Activated CD4-positive, alpha-beta T cell treated with anti-CD3 and anti-CD28 coated beads, Interleukin-10, Interleukin-2, amounts not matched to agents 100 ng/mL and 50 ng/mL, durations not matched to agents 16 hours and 8 hours (primary cell): ENCODE measurements at regions not wholly inside any gene's neighbourhood (a gene's known extent, or its start where the extent isn't known, plus 50 kb on each side); places are given as distances from the start of the nearest gene placed in this dataset.
"Not testable (repeated sequence)": the region's sequence is repeated elsewhere in the genome, so short reads cannot be mapped to it uniquely, and the experiment has no call there.

Experiments used
- DNase-seq: peaks from one replicate; pipeline ENCODE4 v3.0.0-alpha.2; 2020

DNA sequence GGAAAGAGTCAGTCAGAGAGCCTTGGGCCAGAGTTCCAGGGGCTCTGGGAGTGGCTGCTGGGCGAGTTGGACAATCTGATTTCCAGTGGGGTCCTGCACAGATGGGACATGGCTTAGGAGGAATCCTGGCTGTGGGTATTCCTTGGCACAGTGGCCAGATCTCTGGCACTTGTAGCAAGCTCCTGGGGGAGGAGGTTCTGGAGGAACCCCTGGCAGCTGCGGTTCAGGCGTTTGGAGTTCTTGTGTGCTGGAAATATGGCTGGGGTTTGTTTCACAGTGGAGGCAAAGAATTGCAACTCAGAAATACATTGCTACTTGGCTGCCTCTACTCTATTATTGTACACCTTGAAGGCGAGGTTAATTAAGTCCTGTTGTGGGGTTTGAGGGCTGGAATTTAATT is 67.2 kb upstream of the SLC4A7 start:
- DNase-seq = not testable (repeated sequence)

DNA sequence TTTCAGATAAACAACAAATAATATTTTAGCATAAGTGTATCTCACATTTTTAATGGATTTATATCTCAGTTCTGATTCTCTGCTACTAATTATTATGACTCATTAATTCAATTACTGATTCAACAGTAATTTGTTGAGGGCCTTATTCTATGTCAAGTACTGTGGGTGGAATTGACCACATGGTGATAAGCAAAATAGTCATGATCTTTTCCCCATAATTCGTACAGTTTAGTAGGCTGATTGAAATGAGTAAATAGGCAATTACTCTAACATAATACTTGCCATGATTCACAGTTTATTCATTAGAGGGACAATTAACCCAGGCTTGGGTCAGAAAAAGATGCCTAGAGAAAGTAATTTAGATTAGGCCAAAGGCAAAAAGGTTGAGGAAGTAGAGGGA is 60.9 kb upstream of the SLC4A7 start:
- no peak for DNase-seq

DNA sequence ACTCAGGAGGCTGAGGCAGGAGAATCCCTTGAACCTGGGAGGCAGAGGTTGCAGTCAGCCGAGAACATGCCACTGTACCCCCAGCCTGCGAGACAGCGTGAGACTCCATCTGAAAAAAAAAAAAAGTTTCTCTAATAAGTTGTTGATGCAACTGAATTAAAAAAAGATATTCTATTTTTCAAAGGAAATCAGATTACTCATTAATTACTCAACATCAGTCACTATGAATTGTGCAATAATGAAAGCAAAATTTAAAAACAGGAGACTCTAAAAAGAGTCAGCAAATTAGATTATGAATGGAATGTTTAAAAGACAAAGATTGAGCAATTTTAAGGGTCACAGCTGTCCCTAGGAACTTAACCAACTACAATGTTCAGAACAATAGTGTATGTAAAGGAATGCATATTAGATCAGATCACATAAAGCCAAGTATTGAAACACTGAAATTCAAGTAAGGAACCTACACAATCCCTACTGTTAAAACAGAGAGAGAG is 60.2 kb upstream of the SLC4A7 start:
- peak; percentile 32 for DNase-seq

DNA sequence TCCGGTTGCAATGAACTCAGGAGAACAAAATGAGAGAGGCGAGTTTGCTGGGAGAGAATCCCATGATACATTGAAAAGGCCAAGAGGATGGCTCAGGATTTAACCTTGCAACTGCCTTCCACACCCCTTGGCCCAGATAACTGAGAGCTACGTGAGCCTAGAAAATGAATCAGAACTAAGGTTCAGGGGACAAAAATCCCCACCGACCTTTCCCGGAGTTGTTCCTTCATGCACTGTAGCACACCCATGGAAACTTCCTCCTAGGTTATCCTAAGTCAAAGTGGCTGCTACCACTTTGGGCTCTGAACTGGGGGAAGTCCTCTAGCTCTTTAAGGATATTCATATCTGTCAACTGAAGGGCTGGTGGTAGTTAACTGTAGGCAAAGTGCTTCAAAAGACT is 58.3 kb upstream of the SLC4A7 start:
- no peak for DNase-seq

DNA sequence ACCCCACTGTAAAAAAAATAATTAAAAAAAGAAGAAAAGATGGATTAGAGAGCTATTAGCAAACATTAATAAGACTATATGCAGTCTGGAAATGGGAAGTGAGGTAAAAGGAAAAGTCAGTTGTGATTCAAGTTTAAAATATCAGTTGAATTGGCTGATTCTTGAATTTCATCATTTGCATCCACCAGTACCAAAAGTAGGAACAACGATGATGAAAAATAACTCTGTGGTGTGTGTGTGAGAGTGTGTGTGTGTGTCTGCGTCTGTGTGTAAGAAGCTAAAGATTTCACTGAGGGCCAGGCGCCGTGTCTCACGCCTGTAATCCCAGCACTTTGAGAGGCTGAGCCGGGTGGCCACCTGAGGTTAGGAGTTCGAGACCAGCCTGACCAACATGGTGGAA is 56.0 kb upstream of the SLC4A7 start:
- no peak for DNase-seq

DNA sequence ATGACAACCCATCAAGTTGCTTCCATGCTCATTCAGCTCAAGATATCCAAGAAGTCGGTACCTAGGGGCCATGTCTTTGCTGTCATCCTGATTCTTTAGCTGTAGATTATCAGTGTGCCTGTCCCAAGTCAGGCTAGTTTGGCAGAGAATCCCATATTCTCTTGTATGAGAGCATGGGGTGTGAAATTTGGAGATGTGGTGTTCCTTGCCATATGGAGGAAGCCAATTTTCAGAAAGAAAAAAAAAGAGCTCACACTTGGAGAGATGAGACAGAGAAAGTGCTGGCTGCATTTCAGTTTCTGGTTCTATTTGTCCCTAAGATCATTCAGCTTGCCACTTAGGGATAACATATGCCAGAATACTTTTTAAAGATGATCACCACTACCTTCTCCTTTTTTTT is 52.3 kb upstream of the SLC4A7 start:
- no peak for DNase-seq

DNA sequence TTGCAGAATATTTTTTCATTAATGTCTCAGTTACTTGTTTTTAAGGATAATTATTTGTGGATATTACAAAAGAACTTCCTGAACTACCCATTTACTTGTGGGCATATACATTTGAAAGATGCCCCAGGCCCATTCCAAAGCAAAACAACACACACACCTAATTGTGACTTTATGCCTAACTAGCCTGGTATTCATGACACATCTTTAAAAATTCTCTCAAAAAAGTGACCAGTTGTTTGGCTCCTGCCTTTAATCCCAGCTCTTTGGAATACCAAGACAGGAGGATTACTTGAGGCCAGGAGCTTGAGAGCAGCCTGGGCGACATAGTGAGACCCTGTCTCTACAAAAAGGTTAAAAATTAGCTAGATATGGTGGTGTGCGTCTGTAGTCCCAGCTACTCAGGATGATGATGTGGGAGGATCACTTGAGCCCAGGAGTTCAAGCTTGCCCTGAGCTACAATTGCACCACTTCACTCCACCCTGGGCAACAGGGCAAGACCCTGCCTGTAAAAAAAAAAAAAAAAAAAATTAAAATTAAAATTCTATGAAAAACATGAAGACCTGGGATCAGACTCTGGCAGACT is 51.7 kb upstream of the SLC4A7 start:
- DNase-seq = no peak

DNA sequence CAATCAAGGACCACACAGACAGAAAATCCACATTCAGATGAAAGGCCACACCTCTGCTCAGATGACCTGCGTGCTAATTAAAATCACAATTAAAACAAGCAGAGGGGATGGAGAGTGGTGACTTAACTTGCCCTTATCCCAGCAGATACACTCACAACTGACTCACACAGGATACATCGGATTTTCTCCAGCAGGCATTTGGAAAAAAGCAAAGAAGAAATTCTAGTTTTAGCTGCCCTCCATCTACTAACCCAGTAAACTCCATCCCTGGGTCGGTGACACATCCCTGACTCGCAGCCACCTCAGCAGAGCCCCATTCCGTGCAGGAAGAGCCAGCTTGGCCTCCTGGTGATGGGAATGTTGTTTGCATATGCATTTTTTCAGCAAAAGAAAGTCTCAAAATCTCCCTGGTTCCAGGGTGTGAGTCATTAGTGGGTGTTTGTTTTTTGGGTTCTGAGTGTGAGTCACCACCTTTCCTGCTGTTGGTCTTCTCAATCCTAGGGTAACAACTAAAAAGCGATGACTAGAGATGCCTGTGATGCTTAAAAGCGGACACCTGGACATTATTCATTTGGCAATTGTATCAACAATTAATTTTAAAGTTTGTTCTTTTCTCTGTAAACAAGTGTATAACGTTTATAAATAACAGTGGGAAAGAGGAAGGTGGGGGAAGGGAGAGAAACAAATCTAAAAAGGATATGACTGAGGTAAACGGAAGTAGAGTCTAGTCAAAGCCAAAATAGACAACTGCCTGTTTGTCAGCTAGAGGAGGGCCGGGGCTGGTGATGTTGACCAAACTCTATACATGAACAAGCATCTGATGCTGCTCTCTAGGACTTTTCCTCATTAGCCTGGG is 49.8 kb upstream of the SLC4A7 start:
- DNase-seq = peak; percentile 90
